HG03342 (cell line): ENCODE measurements at regions not wholly inside any gene's neighbourhood (a gene's known extent, or its start where the extent isn't known, plus 50 kb on each side); places are given as distances from the start of the nearest gene placed in this dataset.
"Not testable (repeated sequence)": the region's sequence is repeated elsewhere in the genome, so short reads cannot be mapped to it uniquely, and the experiment has no call there.

Experiments used
- ATAC-seq: cut with Tn5 transposase; IDR thresholded peaks from one replicate; pipeline ENCODE4 v1.9.1; 2021; ENCODE audit warnings: mild to moderate bottlenecking, moderate library complexity; ENCODE audit not compliant: unreplicated experiment

GRCh38 chr7:34207810-34208209 lies 302.5 kb downstream of the BMPER start:
- no peak for ATAC-seq

- no peak for ATAC-seq
These were observed 303.7 kb downstream of the BMPER start for GRCh38 chr7:34208878-34209621.

- no peak for ATAC-seq
These were observed 305.7 kb downstream of the BMPER start for GRCh38 chr7:34211018-34211417.

GRCh38 chr7:34217972-34218371 lies 312.6 kb downstream of the BMPER start:
- no peak for ATAC-seq

GRCh38 chr7:34219153-34219718 lies 313.9 kb downstream of the BMPER start:
- ATAC-seq, result no peak

- ATAC-seq, result no peak
These were observed 315.3 kb downstream of the BMPER start for GRCh38 chr7:34220506-34221185.

- no peak for ATAC-seq
These were observed 317.0 kb downstream of the BMPER start for GRCh38 chr7:34222316-34222715.

- ATAC-seq, result no peak
These were observed 317.4 kb downstream of the BMPER start for GRCh38 chr7:34222722-34223121.

GRCh38 chr7:34224281-34224680 lies 318.9 kb downstream of the BMPER start:
- ATAC-seq, result no peak

GRCh38 chr7:34225193-34225592 lies 319.9 kb downstream of the BMPER start:
- ATAC-seq, result no peak

GRCh38 chr7:34227525-34227924 lies 322.2 kb downstream of the BMPER start:
- no peak for ATAC-seq

- ATAC-seq, result not testable (repeated sequence)
These were observed 329.8 kb downstream of the BMPER start for GRCh38 chr7:34235101-34235500.

- no peak for ATAC-seq
These were observed 330.7 kb downstream of the BMPER start for GRCh38 chr7:34236057-34236456.

- no peak for ATAC-seq
These were observed 331.6 kb downstream of the BMPER start for GRCh38 chr7:34236839-34237492.

GRCh38 chr7:34237493-34237849 lies 332.1 kb downstream of the BMPER start:
- no peak for ATAC-seq

- ATAC-seq, result no peak
These were observed 335.1 kb downstream of the BMPER start for GRCh38 chr7:34240417-34240816.

GRCh38 chr7:34242391-34242790 lies 337.1 kb downstream of the BMPER start:
- ATAC-seq, result no peak

- no peak for ATAC-seq
These were observed 339.9 kb downstream of the BMPER start for GRCh38 chr7:34245246-34245645.

GRCh38 chr7:34247468-34247867 lies 342.1 kb downstream of the BMPER start:
- ATAC-seq, result no peak

GRCh38 chr7:34249192-34249591 lies 343.9 kb downstream of the BMPER start:
- no peak for ATAC-seq

GRCh38 chr7:34260279-34260678 lies 354.9 kb downstream of the BMPER start:
- ATAC-seq, result no peak

GRCh38 chr7:34263168-34263567 lies 357.8 kb downstream of the BMPER start:
- no peak for ATAC-seq
